K562 (cell line): ENCODE measurements at regions not wholly inside any gene's neighbourhood (a gene's known extent, or its start where the extent isn't known, plus 50 kb on each side); places are given as distances from the start of the nearest gene placed in this dataset.

Experiments used
- ETV5 ChIP-seq: sonication (generic); formaldehyde crosslinking; IDR thresholded peaks from 2 replicates; pipeline ENCODE4 v1.4.0; 2020; ENCODE audit warnings: low read depth, mild to moderate bottlenecking, missing genetic modification reagents
- FOXM1 ChIP-seq, 2 experiments: fragments of 450-650 bp in 1 of 2; sonication (generic) in 1 of 2; formaldehyde crosslinking in 1 of 2; IDR thresholded peaks; 2 replicates each; pipeline versions ENCODE4 v1.6.1 to v1.9.0; 2017 to 2022; ENCODE audit warnings: low read depth in 2 of 2, mild to moderate bottlenecking in 2 of 2, missing genetic modification reagents in 1 of 2, moderate library complexity in 1 of 2
- MYNN ChIP-seq, 2 experiments: sonication (generic); formaldehyde crosslinking in 1 of 2; IDR thresholded peaks; 2 replicates each; pipeline versions ENCODE4 v1.5.0 to v1.6.1; 2016 to 2020; ENCODE audit warnings: antibody characterized with exemption in 1 of 2, missing genetic modification reagents in 1 of 2
- ZBTB7A ChIP-seq: IDR thresholded peaks from 2 replicates; pipeline ENCODE4 v1.6.1; 2011; ENCODE audit warnings: low read depth, mild to moderate bottlenecking, low read length, moderate library complexity, borderline replicate concordance; ENCODE audit not compliant: control insufficient read depth
- ZFPM2 ChIP-seq: fragments of 250-450 bp; sonication (Bioruptor Pico); IDR thresholded peaks from 2 replicates; pipeline ENCODE4 v1.5.1; 2022; ENCODE audit warnings: mild to moderate bottlenecking
- TF ChIP-seq, protein P1 (sequence below): fragments of 450-650 bp; formaldehyde crosslinking; IDR thresholded peaks from 2 replicates; pipeline ENCODE4 v1.4.0; 2022; ENCODE audit warnings: missing genetic modification characterization
- TF ChIP-seq, protein P2 (sequence below), 3 experiments: IDR thresholded peaks in 2 of 3; conservative IDR thresholded peaks in 1 of 3; 2 replicates each; pipeline ENCODE4 v1.5.1; 2011 to 2012; ENCODE audit warnings: low read length in 3 of 3, mild to moderate bottlenecking in 3 of 3, control low read depth in 2 of 3, improper control_type of control experiment in 1 of 3, inconsistent platforms in 1 of 3, low read depth in 1 of 3, mixed read lengths in 1 of 3, moderate library complexity in 1 of 3; ENCODE audit not compliant: insufficient read depth in 2 of 3

DNA sequence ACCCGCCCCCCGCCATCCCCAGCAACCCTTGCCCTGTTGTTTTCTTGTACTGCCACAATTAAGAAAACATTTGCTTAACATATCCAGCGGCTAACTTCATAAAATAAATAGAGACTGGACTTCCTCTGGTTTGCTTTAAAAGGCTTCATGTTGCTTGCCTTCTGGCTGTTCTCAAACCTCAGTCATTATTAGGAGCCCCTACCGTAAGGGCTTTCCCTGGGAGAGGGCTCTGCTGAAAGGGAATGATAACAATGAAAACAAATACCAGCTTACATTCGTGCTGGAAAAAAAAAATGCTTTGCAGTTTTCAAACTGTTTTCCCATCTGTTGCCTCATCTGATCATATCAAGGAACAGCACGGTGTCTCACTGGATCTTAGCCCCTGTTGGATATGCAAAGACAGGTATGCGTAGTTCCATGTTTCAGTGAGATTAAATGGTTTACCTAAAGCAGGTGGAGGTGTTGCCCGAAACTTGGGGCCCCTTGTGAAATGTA, 77.2 kb upstream of the VGLL4 start:
- TF ChIP-seq ZFPM2 (no peak), ETV5 (CRISPR knock-in tag) (no peak), MYNN (IDR thresholded peaks at IDR 0.05) (no peak), MYNN (CRISPR knock-in tag; IDR thresholded peaks at IDR 0.05) (no peak), FOXM1 (IDR thresholded peaks at IDR 0.05; ENCODE audit: low read depth) (no peak), FOXM1 (CRISPR knock-in tag; IDR thresholded peaks at IDR 0.05; ENCODE audit: low read depth) (no peak), ZBTB7A (no peak)
- TF ChIP-seq, protein P1, sequence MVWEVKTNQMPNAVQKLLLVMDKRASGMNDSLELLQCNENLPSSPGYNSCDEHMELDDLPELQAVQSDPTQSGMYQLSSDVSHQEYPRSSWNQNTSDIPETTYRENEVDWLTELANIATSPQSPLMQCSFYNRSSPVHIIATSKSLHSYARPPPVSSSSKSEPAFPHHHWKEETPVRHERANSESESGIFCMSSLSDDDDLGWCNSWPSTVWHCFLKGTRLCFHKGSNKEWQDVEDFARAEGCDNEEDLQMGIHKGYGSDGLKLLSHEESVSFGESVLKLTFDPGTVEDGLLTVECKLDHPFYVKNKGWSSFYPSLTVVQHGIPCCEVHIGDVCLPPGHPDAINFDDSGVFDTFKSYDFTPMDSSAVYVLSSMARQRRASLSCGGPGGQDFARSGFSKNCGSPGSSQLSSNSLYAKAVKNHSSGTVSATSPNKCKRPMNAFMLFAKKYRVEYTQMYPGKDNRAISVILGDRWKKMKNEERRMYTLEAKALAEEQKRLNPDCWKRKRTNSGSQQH (CRISPR knock-in tag): no peak
- TF ChIP-seq, protein P2, sequence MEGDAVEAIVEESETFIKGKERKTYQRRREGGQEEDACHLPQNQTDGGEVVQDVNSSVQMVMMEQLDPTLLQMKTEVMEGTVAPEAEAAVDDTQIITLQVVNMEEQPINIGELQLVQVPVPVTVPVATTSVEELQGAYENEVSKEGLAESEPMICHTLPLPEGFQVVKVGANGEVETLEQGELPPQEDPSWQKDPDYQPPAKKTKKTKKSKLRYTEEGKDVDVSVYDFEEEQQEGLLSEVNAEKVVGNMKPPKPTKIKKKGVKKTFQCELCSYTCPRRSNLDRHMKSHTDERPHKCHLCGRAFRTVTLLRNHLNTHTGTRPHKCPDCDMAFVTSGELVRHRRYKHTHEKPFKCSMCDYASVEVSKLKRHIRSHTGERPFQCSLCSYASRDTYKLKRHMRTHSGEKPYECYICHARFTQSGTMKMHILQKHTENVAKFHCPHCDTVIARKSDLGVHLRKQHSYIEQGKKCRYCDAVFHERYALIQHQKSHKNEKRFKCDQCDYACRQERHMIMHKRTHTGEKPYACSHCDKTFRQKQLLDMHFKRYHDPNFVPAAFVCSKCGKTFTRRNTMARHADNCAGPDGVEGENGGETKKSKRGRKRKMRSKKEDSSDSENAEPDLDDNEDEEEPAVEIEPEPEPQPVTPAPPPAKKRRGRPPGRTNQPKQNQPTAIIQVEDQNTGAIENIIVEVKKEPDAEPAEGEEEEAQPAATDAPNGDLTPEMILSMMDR (IDR thresholded peaks at IDR 0.05 in 2 of 3, conservative IDR thresholded peaks at IDR 0.05 in 1 of 3; ENCODE audit: insufficient read depth in 2 of 3, low read depth in 1 of 3, low read length in 3 of 3): no peak
